KMS-11 (cell line): ENCODE measurements at regions not wholly inside any gene's neighbourhood (a gene's known extent, or its start where the extent isn't known, plus 50 kb on each side); places are given as distances from the start of the nearest gene placed in this dataset.
"Not testable (repeated sequence)": the region's sequence is repeated elsewhere in the genome, so short reads cannot be mapped to it uniquely, and the experiment has no call there.

Source experiments
- H2AFZ ChIP-seq: fragments of 200-600 bp; sonication (generic); 2 replicates; pipeline ENCODE4 v1.6.1; 2016; ENCODE audit warnings: antibody characterized with exemption, mixed run types, low read depth
- H3K27ac ChIP-seq: fragments of 200-600 bp; sonication (generic); 2 replicates; pipeline ENCODE4 v1.6.1; 2016; ENCODE audit warnings: mild to moderate bottlenecking, mixed run types
- H3K27me3 ChIP-seq: fragments of 200-600 bp; sonication (generic); 2 replicates; pipeline ENCODE4 v1.6.1; 2017; ENCODE audit warnings: mild to moderate bottlenecking, low read depth, mixed run types, moderate library complexity; ENCODE audit not compliant: insufficient read depth
- H3K36me3 ChIP-seq: fragments of 200-600 bp; sonication (generic); 2 replicates; pipeline ENCODE4 v1.6.1; 2017; ENCODE audit warnings: mild to moderate bottlenecking, mixed run types; ENCODE audit not compliant: insufficient read depth
- H3K4me1 ChIP-seq: fragments of 200-600 bp; sonication (generic); 2 replicates; pipeline ENCODE4 v1.6.1; 2016; ENCODE audit warnings: mild to moderate bottlenecking, low read depth, mixed run types; ENCODE audit not compliant: poor library complexity, severe bottlenecking
- H3K4me2 ChIP-seq: fragments of 200-600 bp; sonication (generic); 2 replicates; pipeline ENCODE4 v1.7.0; 2016; ENCODE audit warnings: mild to moderate bottlenecking, mixed run types
- H3K4me3 ChIP-seq: fragments of 200-600 bp; sonication (generic); IDR thresholded peaks from 2 replicates; pipeline ENCODE4 v1.6.1; 2017; ENCODE audit warnings: low read depth, low read length, mixed read lengths; ENCODE audit not compliant: insufficient read depth
- H3K79me2 ChIP-seq: fragments of 200-600 bp; sonication (generic); 2 replicates; pipeline ENCODE4 v1.6.1; 2016; ENCODE audit warnings: low read depth, mixed run types; ENCODE audit not compliant: insufficient read depth
- H3K9ac ChIP-seq: fragments of 200-600 bp; sonication (generic); 2 replicates; pipeline ENCODE4 v1.6.1; 2016; ENCODE audit warnings: mild to moderate bottlenecking, mixed run types
- H4K20me1 ChIP-seq: fragments of 200-600 bp; sonication (generic); 2 replicates; pipeline ENCODE4 v1.6.1; 2016; ENCODE audit warnings: mild to moderate bottlenecking, mixed run types; ENCODE audit not compliant: insufficient read depth
- CTCF ChIP-seq: fragments of 200-600 bp; sonication (generic); conservative IDR thresholded peaks from 2 replicates; pipeline ENCODE4 v1.6.1; 2017; ENCODE audit warnings: low read depth, mild to moderate bottlenecking, antibody characterized with exemption, low read length, moderate library complexity, mixed read lengths

- H4K20me1 ChIP-seq, result no peaks in the 10 kb centered on the region
- H3K4me1 ChIP-seq, result no peaks in the 10 kb centered on the region
- no peak overlapping the region for H2AFZ ChIP-seq
- H3K79me2 ChIP-seq, result no peaks in the 10 kb centered on the region
- H3K9ac ChIP-seq, result no peak overlapping the region
- no peaks in the 10 kb centered on the region for H3K36me3 ChIP-seq
- H3K4me3 ChIP-seq, result no peak overlapping the region
- H3K4me2 ChIP-seq, result no peak overlapping the region
- H3K27me3 ChIP-seq, result no peaks in the 10 kb centered on the region
- no peak for TF ChIP-seq CTCF
- H3K27ac ChIP-seq, result no peak overlapping the region
These were observed 60.5 kb upstream of the KCNK12 start for GRCh38 chr2:47631306-47631705.

GRCh38 chr2:47629501-47630460, 59.0 kb upstream of the KCNK12 start:
- no peak overlapping the region for H3K27ac ChIP-seq
- TF ChIP-seq CTCF, result no peak
- H3K27me3 ChIP-seq, result no peaks in the 10 kb centered on the region
- H3K4me3 ChIP-seq, result no peak overlapping the region
- H2AFZ ChIP-seq, result no peak overlapping the region
- H4K20me1 ChIP-seq, result no peaks in the 10 kb centered on the region
- H3K4me1 ChIP-seq, result no peaks in the 10 kb centered on the region
- no peak overlapping the region for H3K9ac ChIP-seq
- no peak overlapping the region for H3K4me2 ChIP-seq
- no peaks in the 10 kb centered on the region for H3K36me3 ChIP-seq
- no peaks in the 10 kb centered on the region for H3K79me2 ChIP-seq

GRCh38 chr2:47628904-47629303, 58.1 kb upstream of the KCNK12 start:
- no peaks in the 10 kb centered on the region for H3K27me3 ChIP-seq
- H4K20me1 ChIP-seq, result no peaks in the 10 kb centered on the region
- no peak overlapping the region for H3K4me3 ChIP-seq
- H3K4me2 ChIP-seq, result no peak overlapping the region
- no peaks in the 10 kb centered on the region for H3K4me1 ChIP-seq
- no peak overlapping the region for H3K9ac ChIP-seq
- no peak overlapping the region for H3K27ac ChIP-seq
- H3K79me2 ChIP-seq, result no peaks in the 10 kb centered on the region
- H2AFZ ChIP-seq, result no peak overlapping the region
- no peak for TF ChIP-seq CTCF
- no peaks in the 10 kb centered on the region for H3K36me3 ChIP-seq

- no peaks in the 10 kb centered on the region for H3K4me1 ChIP-seq
- no peaks in the 10 kb centered on the region for H4K20me1 ChIP-seq
- H3K27me3 ChIP-seq, result no peaks in the 10 kb centered on the region
- H3K4me2 ChIP-seq, result no peak overlapping the region
- H2AFZ ChIP-seq, result no peak overlapping the region
- no peaks in the 10 kb centered on the region for H3K79me2 ChIP-seq
- TF ChIP-seq CTCF, result no peak
- no peak overlapping the region for H3K4me3 ChIP-seq
- no peak overlapping the region for H3K27ac ChIP-seq
- no peak overlapping the region for H3K9ac ChIP-seq
- H3K36me3 ChIP-seq, result no peaks in the 10 kb centered on the region
These were observed 55.9 kb upstream of the KCNK12 start for GRCh38 chr2:47626664-47627063.

GRCh38 chr2:47623140-47623539, 52.4 kb upstream of the KCNK12 start:
- not testable (repeated sequence) for H3K79me2 ChIP-seq, H3K36me3 ChIP-seq, H4K20me1 ChIP-seq, H3K4me3 ChIP-seq, H3K27me3 ChIP-seq, H3K9ac ChIP-seq, H3K4me2 ChIP-seq, H3K27ac ChIP-seq, H2AFZ ChIP-seq, H3K4me1 ChIP-seq
